HG02870 (cell line): ENCODE measurements at regions not wholly inside any gene's neighbourhood (a gene's known extent, or its start where the extent isn't known, plus 50 kb on each side); places are given as distances from the start of the nearest gene placed in this dataset.
A peak's percentile ranks its signal among the peaks of the same experiment; 100 is the strongest.
"Not testable (repeated sequence)": the region's sequence is repeated elsewhere in the genome, so short reads cannot be mapped to it uniquely, and the experiment has no call there.

Experiments
- ATAC-seq: cut with Tn5 transposase; IDR thresholded peaks from one replicate; pipeline ENCODE4 v1.9.1; 2021; ENCODE audit warnings: mild to moderate bottlenecking, moderate library complexity; ENCODE audit not compliant: unreplicated experiment

DNA sequence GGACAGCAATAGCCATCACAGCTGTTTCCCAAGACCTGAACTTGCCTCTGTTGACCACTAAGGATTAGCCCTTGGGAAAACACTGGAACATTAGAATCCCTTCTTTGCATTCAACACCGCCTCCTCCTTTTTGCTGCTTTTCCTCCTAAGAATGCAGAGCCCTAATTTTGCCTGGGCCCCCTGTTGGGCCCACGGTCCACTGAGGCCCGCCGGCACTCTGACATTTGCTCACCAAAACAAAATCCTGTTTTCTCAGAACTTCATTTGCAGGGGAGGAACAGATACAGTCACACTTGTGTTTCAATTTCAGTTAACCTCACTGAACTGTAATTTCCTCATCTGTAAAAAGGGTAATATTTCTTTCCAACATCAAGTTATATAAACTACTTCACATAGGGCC lies 116.0 kb upstream of the JARID2 start:
- ATAC-seq, result no peak

DNA sequence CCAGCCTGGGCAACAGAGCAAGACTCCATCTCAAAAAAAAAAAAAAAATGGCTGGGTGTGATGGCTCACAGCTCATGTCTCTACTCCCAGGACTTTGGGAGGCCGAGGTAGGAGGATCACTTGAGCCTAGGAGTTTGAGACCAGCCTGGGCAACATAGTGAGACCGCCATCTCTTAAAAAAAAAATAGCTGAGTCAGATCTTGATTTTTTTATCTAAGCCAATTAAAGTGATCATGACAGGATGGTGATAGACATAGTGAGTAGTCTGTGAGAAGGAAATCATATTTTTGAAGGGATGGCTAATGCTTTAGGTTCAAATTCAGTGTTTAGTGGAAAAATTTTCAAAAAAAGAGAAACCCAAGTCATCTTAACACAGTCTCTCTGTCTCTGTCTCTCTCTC lies 114.6 kb upstream of the JARID2 start:
- no peak for ATAC-seq

DNA sequence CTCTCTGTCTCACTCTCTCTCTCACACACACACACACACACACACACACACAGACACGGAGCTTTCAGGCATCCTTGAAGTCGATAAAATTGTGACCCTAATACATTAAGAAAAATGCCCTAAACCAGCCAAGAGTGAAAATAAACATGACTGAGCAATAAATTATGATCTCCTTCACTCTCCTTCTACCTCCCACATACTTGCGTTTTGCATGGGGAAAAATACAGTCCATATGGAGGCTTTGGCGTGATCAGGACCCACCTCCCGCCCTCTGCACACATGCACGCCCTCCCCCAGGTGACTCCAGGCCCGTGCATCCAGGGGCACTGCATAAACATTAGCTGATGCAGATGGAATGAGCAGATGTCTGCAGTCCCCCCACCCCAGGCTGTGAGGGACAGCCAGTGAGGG lies 114.2 kb upstream of the JARID2 start:
- ATAC-seq, result no peak

DNA sequence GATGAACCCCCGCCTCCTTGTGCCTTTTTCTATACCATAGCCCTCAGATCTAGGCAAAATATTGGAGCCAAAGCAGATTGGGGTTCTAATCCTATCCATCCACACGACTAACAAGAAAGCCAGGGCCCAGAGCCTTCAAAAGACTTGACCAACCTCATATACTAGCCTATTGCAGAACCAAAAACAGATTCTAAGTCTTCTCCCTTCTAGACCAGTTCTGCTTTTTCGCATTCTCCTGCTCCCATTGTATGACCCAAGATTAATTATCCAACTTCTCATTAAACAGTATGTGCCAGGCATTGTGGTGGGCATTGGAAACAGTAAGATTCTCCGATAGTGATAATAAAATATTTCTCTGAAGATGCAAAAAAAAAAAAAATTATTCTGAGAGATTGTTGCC lies 113.7 kb upstream of the JARID2 start:
- ATAC-seq, result no peak

DNA sequence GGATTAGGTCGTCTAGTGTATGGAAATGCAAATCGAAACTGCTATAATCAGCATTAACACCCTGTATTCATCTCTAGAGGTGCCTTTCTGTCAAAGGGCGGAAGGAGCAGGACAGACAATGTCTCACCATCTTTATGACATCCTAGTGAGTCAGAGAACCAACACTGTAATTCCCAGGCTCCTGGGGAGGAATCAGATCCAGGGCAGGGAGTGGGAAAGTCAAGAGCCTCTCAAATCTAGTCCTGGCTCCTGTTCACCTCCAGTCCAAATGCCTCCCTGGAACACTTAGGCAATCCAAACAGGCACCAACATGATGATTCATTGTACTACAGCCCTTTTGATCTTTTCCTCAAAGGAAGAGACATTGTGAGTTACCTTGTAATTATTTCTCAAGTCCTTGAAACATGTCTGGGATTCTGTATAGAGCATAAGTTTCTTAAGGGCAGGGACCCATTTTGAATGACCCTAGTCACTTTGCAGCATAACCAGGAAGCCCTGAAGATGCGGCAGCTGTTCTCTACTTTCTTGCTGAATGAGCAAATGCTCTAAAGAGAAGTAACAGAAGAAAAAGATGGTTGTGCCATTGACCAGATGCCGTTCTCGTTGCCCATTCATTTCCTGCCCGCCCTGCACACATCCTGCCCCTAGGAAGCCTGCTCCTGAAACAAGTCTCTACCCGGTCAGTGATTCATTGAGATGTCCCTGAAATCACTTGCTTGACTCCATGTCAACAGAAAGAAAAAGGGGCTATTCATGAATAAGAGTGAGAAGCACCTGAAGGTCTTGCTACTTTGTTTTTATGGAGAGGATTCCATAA lies 112.8 kb upstream of the JARID2 start:
- ATAC-seq, result no peak

DNA sequence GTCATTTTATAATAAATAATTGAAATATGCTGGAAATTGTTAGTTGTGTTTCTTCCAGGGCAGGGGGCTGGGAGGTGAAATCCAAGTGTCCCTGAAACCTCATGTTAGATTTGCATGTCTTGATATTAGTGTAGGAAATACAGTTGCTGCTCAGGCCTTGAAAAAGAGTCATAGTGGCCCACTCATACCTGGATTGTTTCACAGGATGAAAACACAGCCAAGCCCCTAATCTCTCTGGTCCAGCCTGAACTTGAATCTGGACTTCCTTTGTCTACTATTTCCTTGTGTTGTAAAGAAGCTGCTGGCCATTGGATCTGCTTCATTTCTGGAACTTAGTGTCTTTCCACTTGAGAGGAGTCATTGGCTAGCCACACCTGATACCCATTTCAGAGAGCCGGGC lies 108.8 kb upstream of the JARID2 start:
- ATAC-seq, result no peak

DNA sequence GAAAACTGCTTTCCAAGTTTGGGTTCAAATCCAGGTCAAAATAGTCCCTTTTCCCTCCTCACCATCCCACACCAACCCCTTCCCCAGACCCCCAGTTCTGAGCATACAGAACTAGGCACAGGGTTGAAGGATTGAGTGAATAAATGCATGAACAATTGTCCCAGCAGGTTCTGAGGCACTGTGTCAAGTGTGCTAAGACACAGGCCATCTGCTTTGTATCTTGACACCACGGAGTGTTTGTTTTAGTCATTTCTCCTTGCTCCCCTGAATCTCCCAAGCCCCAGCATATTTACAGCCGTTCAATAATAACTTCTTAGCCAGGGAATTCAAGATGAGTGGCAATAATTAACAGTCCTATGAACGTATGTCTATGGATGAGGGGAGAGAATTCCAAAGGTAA lies 102.8 kb upstream of the JARID2 start:
- ATAC-seq, result no peak

DNA sequence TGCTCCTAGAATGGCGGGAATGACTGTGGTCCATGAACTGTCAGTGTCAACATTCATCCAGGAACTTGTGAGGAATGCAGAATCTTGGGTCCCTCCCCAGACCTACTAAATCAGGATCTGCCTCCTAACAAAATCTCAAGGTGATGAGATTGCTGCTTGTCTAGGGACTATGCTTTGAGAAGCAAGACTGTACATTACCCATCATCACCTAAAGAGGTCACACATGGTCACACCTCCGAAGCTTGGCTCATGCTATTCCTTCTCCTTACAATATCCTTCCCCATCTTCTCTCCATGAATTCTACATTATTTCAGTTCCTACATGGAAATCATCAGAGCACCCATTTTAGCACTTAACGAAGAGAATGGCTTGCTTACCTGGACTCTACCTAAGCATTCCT lies 102.3 kb upstream of the JARID2 start:
- no peak for ATAC-seq

DNA sequence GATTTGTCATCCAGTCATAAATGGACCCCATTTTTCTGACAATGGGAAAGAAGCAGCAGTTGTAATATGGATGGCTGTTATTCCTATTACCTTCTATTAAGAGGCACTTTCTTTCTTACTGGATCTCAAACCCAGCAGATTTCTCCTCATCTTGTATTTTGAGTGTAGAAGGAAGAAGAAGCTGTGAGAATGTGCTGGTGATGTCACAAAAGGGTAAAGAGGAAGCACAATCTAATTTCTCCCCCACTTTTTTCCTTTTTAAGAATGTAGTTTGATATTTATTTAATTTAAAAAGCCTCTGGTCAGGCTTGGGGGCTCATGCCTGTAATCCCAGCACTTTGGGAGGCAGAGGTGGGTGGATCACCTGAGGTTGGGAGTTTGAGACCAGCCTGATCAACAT lies 100.0 kb upstream of the JARID2 start:
- ATAC-seq, result no peak

DNA sequence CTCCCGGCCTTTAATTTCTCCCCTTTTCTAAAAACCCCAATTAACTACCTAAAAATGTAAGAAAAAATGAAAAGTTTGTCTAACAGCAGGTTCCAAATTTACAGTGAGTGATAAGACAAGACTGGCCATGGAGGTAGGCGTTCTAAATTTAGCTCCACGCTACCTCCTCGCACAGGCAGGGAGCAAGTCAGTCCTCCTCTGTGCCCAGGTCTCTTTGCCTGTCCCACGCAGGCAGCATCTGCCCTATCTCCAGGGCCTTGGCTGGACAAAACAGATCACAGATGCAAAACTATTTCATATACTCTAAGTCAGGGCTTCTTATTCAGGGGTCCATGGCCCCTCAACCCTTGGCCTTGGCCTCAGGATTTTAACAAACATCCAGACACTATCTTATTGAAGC lies 98.0 kb upstream of the JARID2 start:
- ATAC-seq, result no peak

DNA sequence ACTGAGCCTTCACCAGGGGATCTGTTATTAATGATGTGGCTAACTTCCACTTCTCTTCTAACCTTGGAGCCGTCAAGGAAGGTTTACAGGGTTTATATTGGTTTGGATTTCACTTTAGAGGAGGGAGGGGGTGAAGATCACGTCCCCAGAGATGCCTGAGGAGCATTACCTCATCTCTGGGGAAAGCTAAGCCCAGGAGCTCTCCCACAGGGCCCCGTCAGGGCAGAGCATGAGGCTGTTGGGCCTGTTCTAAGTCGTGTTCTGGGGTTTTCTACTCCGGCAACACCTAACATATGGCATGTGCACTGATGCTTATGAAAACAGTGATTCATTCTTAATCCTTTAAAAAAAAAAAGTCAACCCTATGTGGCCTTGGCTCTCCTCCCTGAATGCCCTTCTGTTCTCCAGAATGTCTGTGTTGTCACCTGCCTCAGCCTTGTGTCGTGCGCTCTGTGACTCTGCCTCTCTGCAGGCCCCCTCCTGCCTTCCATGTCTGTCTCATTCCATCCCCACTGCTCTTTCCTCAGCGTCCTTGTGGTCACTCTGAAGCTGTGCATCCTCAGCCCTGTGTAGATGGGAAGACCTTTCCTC lies 97.4 kb upstream of the JARID2 start:
- no peak for ATAC-seq

DNA sequence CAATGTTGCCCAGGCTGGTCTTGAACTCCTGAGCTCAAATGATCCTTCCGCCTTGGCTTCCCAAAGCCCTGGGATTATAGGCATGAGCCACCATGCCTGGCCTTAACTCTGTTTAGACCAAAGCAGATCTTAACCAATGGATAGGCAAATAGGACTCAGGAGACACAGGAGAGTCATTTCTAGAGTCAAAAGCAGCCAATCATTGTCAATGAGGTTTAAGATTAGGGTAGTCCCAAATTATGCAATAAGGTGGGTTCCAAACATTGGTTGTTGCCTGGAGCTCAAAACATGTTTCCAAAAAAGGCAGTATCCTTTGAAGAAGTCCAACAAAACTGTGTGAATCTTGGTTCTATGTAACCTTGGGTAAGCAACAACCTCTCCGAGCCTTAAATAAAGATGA lies 95.7 kb upstream of the JARID2 start:
- ATAC-seq, result no peak

DNA sequence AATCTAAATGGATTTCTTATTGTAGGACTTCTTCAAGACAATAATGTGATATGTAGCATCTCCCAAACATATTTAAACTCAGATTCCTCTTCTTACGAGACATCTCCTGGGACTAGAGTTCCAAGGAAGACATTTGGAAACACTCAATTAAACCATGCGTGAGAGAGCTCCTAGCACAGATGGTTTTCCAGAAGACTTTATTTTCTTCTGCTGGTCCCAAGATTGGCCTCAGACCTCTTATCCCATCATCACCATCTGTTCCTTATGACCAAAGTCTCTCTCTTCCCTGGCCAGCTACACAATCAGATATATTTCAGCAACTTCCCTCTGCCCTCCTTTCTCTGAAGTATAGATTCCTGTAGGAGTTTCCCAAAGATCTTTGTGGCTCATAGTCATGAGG lies 93.2 kb upstream of the JARID2 start:
- no peak for ATAC-seq

DNA sequence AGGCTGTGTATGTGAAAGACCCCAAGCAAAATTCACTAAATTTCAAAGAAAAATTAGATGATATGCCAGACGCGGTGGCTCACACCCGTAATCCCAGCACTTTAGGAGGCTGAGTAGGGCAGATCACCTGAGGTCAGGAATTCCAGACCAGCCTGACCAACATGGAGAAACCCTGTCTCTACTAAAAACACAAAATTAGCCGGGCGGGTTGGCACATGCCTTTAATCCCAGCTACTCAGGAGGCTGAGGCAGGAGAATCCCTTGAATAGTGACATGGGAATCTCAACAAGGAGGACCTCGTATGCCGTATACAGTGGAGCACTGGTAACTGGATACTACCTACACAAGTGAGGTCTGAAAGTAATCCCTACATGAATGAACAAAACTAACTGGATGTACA lies 92.7 kb upstream of the JARID2 start:
- ATAC-seq, result no peak

DNA sequence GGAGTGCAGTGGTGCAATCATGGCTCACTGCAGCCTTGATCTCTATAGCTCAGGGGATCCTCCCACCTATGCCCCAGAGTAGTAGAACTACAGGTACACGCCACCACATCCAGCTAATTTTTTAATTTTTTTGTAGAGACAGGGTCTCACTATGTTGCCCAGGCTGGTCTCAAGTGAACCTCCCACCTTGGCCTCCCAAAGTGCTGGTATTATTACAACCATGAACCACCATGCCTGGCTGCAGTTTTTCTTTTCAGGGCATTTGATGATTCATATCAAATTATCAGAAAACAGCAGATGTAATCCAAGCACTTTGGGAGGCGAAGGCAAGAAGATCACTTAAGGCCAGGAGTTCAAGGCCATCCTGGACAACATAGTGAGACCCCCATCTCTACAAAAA lies 88.4 kb upstream of the JARID2 start:
- no peak for ATAC-seq

DNA sequence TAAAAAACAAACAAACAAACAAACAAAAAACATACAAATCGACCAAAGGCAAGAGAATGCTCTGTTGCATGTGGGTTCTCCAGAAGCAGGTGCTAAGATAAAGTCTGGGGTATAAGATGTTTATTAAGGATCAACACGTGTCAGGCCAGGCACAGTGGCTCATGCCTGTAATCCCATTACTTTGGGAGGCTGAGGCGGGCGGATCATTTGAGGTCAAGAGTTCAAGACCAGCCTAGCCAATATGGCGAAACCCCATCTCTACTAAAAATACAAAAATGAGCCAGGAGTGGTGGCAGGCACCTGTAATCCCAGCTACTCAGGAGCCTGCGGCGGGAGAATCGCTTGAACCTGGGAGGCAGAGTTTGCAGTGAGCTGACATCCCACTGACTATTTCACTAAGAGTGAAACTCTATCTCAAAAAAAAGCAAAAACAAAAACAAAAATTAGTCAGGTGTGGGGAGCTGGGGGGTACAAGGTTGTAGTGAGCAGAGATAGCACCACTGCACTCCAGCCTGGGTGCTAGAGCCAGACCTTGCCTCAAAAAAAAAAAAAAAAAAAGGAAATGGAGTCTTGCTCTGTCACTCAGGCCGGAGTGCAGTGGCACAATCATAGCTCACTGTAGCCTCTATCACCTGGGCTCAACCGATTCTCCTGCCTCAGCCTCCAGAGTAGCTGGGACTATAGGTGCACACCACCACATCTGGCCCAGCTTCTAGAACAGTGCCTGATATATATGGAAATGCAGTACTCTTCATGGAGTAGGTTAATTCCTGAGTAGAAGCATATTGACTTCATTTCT lies 86.8 kb upstream of the JARID2 start:
- no peak for ATAC-seq

DNA sequence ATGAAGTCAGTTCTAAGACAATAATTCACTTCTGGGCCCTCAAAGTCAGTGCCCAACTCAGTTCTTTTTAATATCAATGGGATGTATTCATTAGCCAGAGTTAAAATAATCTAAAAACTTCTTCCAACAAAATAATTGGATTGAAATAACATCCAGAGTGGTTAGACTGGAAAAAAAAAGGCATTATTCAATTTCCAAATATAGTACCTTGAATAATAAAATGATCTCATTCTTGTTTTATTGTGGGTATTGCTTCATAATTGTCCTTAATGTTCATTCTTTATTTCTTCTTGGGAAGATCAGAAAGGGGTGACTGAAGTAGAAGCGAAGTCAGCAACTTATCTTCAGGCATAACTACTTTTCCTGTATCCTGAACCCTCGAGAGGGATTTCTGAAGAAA lies 85.1 kb upstream of the JARID2 start:
- ATAC-seq, result no peak

DNA sequence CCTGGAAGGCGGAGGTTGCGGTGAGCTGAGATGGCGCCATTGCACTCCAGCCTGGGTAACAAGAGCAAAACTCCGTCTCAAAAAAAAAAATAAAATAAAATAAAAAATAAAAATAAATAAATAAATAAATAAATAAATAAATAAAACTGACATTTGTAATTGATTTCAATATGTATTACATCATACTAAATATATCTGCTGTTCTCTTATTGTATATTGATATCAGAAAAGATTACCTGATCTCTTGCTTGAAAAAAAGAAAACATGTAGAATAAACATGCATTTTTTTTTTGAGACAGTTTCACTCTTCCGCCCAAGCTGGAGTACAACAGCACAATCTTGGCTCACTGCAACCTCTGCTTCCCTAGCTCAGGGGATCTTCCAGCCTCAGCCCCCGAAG lies 81.0 kb upstream of the JARID2 start:
- ATAC-seq, result not testable (repeated sequence)

DNA sequence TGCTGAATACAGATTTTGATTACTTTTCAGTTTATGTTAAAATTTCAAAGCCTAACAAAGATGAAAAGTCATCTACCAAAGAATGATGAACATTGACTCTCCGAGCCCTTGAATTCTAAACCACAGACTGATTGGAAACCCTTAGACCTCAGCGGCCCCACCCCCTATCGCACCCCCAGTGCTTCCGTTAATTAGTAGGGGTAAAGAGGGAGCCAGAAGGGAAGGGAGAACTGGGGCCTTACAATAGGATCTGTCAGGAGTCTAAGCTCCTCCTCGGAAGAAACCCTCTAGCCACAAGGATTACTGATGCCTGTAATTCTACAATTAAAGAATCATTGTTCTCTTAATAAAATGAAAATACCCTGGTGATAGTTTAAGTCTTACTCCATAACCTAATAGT lies 79.7 kb upstream of the JARID2 start:
- no peak for ATAC-seq

DNA sequence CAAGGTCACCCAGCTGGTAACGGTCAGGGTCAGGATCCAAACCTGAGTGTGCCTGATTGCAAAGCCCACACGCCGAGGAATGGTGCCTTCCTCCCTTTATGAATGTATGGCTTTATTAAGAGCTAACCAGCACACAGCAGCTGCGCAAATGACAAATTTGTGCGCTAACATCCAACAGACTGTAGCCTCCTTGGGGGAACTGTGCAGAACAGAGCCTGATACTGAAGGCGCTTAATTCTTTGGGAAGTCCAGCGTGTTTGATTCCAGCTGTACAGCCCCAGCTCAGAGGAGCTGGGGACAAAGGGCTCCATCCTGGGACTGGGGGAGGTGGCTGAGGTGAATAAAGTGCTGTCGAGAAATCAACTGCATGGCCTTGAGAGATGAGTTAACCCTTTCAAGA lies 75.7 kb upstream of the JARID2 start:
- no peak for ATAC-seq

DNA sequence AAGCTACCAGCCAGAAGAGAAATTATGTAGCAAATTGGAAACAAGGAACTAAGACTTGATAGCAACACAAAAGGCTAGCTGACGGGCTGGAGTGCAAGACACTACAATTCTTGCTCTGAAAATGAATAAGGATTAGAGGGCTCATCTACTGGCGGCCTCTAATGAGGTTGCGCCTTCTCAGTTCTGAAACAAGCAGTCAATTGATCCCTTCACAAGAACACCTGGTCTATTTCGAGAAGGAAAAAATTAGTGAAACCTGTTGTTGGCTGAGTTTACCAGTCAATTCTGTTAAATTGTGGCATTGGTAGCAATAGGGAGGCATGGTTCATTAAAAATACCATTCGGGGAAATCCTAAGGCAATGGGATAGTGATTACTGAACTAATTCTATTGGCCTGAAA lies 74.8 kb upstream of the JARID2 start:
- ATAC-seq, result peak; percentile 73

DNA sequence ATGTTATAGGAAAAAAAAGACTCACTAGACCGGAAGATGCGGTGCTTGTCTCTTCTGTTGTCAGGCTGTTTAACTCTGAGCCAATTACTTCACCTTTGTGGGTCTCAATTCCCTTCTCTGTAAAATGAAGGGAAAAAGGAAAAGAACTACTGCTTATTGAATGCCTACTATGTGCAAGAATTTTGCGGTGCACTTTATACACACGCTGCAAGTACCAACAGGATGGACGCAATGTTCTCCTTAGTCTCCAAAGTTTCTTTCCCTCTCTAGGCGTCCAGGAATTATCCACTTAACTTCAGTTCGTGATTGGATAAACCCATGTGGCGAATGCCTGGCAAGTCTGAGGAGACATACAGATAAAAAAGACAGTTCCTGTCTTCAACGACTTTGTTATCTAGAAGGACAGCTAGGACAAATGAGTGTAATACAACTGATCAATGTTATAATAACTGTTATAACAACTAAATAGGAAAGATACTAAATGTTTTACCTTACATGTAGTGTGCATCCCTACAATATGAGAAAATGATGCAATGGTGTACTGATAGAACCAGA lies 69.0 kb upstream of the JARID2 start:
- no peak for ATAC-seq
